CD4-positive, alpha-beta T cell (primary cell): ENCODE measurements at regions not wholly inside any gene's neighbourhood (a gene's known extent, or its start where the extent isn't known, plus 50 kb on each side); places are given as distances from the start of the nearest gene placed in this dataset.

Experiments used
- ATAC-seq: fragments of 200-7000 bp; cut with Tn5 transposase; one replicate; pipeline ENCODE4 v1.10.0; 2022; ENCODE audit warnings: mild to moderate bottlenecking; ENCODE audit not compliant: poor library complexity
- CTCF ChIA-PET: fragments of 350-600 bp; sonication (Branson Sonifier 250); formaldehyde crosslinking; loops from one replicate; lab custom pipeline; 2021; ENCODE audit warnings: antibody characterized with exemption, inconsistent platforms; lab: Charles Lee
- POLR2A ChIA-PET: fragments of 350-600 bp; sonication (Branson Sonifier 250); formaldehyde crosslinking; loops from one replicate; lab custom pipeline; 2021; ENCODE audit warnings: antibody characterized with exemption, inconsistent platforms; lab: Charles Lee
- DNase-seq, 14 experiments: peaks; one replicate each; pipeline ENCODE4 v3.0.0-alpha.2; 2013 to 2020; ENCODE audit warnings: mixed read lengths in 2 of 14
- H3K27ac ChIP-seq, 2 donors: one replicate each; pipeline versions ENCODE4 v1.5.1 to v1.7.0; 2013; ENCODE audit warnings: low read length in 2 of 2, low read depth in 1 of 2, mild to moderate bottlenecking in 1 of 2
- H3K27me3 ChIP-seq, 2 experiments: 1 replicate in 1 of 2; 2 replicates in 1 of 2; pipeline versions ENCODE4 v1.6.1 to v1.7.0; 2013; ENCODE audit warnings: low read length in 2 of 2, control low read depth in 1 of 2, mild to moderate bottlenecking in 1 of 2, moderate library complexity in 1 of 2; ENCODE audit not compliant: insufficient read depth in 2 of 2, control insufficient read depth in 1 of 2
- H3K36me3 ChIP-seq: one replicate; pipeline ENCODE4 v1.6.1; 2013; ENCODE audit warnings: low read length, control low read depth; ENCODE audit not compliant: insufficient read depth
- H3K4me1 ChIP-seq: one replicate; pipeline ENCODE4 v1.6.1; 2013; ENCODE audit warnings: low read length, control low read depth; ENCODE audit not compliant: insufficient read depth
- H3K4me3 ChIP-seq: one replicate; pipeline ENCODE4 v1.5.1; 2013; ENCODE audit warnings: mild to moderate bottlenecking, low read length, moderate library complexity
- H3K9me3 ChIP-seq, 2 experiments: 1 replicate in 1 of 2; 2 replicates in 1 of 2; pipeline versions ENCODE4 v1.6.1 to v1.7.0; 2013; ENCODE audit warnings: low read length in 2 of 2, mild to moderate bottlenecking in 2 of 2, control low read depth in 1 of 2, moderate library complexity in 1 of 2; ENCODE audit not compliant: control insufficient read depth in 1 of 2, insufficient read depth in 1 of 2
- H3K27ac Mint-ChIP-seq: one replicate; pipeline ENCODE4 v1.8.0; 2020; ENCODE audit warnings: mixed read lengths
- H3K27me3 Mint-ChIP-seq: one replicate; pipeline ENCODE4 v1.8.0; 2021; ENCODE audit warnings: mixed read lengths
- H3K36me3 Mint-ChIP-seq: one replicate; pipeline ENCODE4 v1.8.0; 2021; ENCODE audit warnings: low read depth, mixed read lengths
- H3K4me1 Mint-ChIP-seq: one replicate; pipeline ENCODE4 v1.8.0; 2021; ENCODE audit warnings: low read depth, mixed read lengths
- H3K4me3 Mint-ChIP-seq: one replicate; pipeline ENCODE4 v1.8.0; 2020; ENCODE audit warnings: mild to moderate bottlenecking, mixed read lengths
- H3K9me3 Mint-ChIP-seq: one replicate; pipeline ENCODE4 v1.8.0; 2020; ENCODE audit warnings: mixed read lengths
- intact Hi-C, 2 experiments: fragments of 100-400 bp; cut with DNase I in 1 of 2; cut with micrococcal nuclease in 1 of 2; formaldehyde crosslinking; loops; one replicate each; pipeline versions ENCODE4 v1.15.1 to v1.9.0; 2023 to 2025; cut with DNase I, micrococcal nuclease
- TF ChIP-seq, protein P1 (sequence below): fragments of 200-600 bp; IDR thresholded peaks from one replicate; pipeline ENCODE4 v1.8.0; 2022; ENCODE audit warnings: antibody characterized with exemption, mild to moderate bottlenecking

DNA sequence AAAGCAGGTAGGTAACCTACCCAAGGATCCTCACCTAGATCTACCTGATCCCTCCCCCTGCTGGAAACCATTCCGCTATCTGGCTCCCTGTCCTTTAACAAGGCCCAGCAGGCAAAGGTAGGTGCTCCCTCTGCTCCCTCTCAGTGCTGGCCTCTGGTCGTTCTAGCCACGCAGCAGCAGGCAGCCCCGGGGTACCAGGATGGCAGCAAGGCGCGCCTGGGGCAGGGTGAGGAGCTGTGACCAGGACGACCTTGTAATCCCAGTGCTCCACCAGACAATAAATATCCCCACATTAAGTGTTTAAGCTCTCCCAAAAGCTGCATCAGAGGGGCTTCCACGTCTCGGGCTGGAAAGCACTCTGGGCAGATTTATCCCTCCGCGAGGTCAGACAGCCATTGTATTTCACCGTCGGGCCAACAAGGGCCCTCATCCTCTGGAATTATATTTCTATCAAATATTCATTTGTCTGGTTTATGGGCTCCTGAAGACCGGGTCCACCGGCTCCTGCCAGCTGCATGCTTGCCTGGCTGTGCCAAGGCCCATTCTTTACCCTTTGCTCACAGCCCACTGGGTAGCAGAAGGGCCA lies 81.3 kb downstream of the CHST1 start:
- no peaks in the 10 kb centered on the region for H3K4me1 ChIP-seq
- H3K27me3 Mint-ChIP-seq: peaks cover 57% of the 10 kb centered on the region
- POLR2A ChIA-PET: no interaction called here

DNA sequence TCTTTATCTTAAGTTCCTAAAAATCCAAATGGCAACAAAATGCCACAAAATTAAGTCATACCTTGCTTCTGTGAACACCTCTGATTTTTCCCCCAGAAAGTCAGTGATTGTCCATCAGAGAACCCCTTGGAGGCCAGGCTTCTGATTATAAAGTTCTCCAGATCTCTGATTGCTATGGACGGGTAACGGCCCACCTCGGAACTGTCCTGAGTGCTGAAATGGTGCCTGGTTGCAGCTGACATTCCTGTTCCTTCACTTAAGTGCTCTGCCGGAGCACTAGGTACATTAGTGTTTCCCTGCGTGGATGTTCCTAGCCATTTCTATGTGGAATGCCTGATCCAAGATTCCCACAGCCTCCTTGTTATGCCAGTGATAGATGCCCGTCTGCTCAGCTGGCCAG lies 85.0 kb downstream of the CHST1 start:
- Histone ChIP-seq H3K27me3 (peaks cover 19 to 25% of the 10 kb centered on the region in 2 experiments), H3K4me1 (no peaks in the 10 kb centered on the region), H3K4me3 (no peak overlapping the region), H3K27ac (no peak overlapping the region), H3K36me3 (no peaks in the 10 kb centered on the region), H3K9me3 (peaks cover 0 to 3% of the 10 kb centered on the region in 2 experiments)
- no peaks in the 10 kb centered on the region for H3K36me3 Mint-ChIP-seq
- TF ChIP-seq, protein P1, sequence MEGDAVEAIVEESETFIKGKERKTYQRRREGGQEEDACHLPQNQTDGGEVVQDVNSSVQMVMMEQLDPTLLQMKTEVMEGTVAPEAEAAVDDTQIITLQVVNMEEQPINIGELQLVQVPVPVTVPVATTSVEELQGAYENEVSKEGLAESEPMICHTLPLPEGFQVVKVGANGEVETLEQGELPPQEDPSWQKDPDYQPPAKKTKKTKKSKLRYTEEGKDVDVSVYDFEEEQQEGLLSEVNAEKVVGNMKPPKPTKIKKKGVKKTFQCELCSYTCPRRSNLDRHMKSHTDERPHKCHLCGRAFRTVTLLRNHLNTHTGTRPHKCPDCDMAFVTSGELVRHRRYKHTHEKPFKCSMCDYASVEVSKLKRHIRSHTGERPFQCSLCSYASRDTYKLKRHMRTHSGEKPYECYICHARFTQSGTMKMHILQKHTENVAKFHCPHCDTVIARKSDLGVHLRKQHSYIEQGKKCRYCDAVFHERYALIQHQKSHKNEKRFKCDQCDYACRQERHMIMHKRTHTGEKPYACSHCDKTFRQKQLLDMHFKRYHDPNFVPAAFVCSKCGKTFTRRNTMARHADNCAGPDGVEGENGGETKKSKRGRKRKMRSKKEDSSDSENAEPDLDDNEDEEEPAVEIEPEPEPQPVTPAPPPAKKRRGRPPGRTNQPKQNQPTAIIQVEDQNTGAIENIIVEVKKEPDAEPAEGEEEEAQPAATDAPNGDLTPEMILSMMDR: no peak
- no peak for DNase-seq
- no peak for ATAC-seq
- intact Hi-C loops: no loop called here
- POLR2A ChIA-PET: no interaction called here
- H3K4me1 Mint-ChIP-seq: no peaks in the 10 kb centered on the region
- CTCF ChIA-PET: no interaction called here
- H3K27ac Mint-ChIP-seq: no peak overlapping the region
- H3K9me3 Mint-ChIP-seq: no peaks in the 10 kb centered on the region
- peaks cover 63% of the 10 kb centered on the region for H3K27me3 Mint-ChIP-seq
- H3K4me3 Mint-ChIP-seq: no peak overlapping the region

More for the DNA sequence above, 81.3 kb downstream of the CHST1 start:
- intact Hi-C loops: no loop called here
- Mint-ChIP-seq H3K4me1 (no peaks in the 10 kb centered on the region), H3K4me3 (no peak overlapping the region), H3K27ac (no peak overlapping the region), H3K36me3 (no peaks in the 10 kb centered on the region), H3K9me3 (no peaks in the 10 kb centered on the region)
- DNase-seq: no peak
- Histone ChIP-seq H3K27me3 (peaks cover 13 to 15% of the 10 kb centered on the region in 2 experiments), H3K36me3 (no peaks in the 10 kb centered on the region), H3K27ac (no peak overlapping the region), H3K4me3 (no peak overlapping the region), H3K9me3 (no peaks in the 10 kb centered on the region)
- TF ChIP-seq, protein P1: no peak
- CTCF ChIA-PET: no interaction called here
- no peak for ATAC-seq

DNA sequence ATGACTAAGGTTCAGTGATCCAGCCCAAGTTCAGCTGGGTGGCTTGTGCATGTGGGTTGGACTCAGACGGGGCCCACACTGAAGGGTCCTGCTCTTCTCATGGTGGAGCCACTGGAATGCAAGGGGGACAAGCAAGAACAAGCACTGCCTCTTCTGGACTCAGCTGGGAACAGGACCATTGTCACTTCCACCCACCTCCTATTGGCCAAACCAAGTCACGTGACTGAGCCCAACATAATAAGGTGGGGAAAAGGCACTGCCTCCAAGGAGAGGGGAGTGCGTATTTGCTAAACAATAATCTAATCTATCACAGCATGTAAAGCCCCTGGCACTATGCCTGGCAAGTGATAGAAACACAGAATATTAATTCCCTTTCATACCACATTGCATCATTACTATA lies 87.1 kb downstream of the CHST1 start:
- TF ChIP-seq, protein P1: no peak
- Histone ChIP-seq H3K4me1 (no peaks in the 10 kb centered on the region), H3K4me3 (no peak overlapping the region), H3K27me3 (peaks cover 19 to 23% of the 10 kb centered on the region in 2 experiments), H3K27ac (no peak overlapping the region), H3K9me3 (peaks cover 0 to 7% of the 10 kb centered on the region in 2 experiments), H3K36me3 (no peaks in the 10 kb centered on the region)
- no peak overlapping the region for H3K27ac Mint-ChIP-seq
- no peaks in the 10 kb centered on the region for H3K4me1 Mint-ChIP-seq
- peaks cover 60% of the 10 kb centered on the region for H3K27me3 Mint-ChIP-seq
- intact Hi-C loops: no loop called here
- DNase-seq (no peak), ATAC-seq (no peak)
- ChIA-PET CTCF (no interaction called here), POLR2A (no interaction called here)
- no peaks in the 10 kb centered on the region for H3K9me3 Mint-ChIP-seq
- H3K4me3 Mint-ChIP-seq: no peak overlapping the region
- H3K36me3 Mint-ChIP-seq: no peaks in the 10 kb centered on the region
